Activated naive CD4-positive, alpha-beta T cell treated with anti-CD3 and anti-CD28 coated beads, Interleukin-2, amount 50 U/mL, for 16 hours (primary cell): ENCODE measurements at regions not wholly inside any gene's neighbourhood (a gene's known extent, or its start where the extent isn't known, plus 50 kb on each side); places are given as distances from the start of the nearest gene placed in this dataset.
"Not testable (repeated sequence)": the region's sequence is repeated elsewhere in the genome, so short reads cannot be mapped to it uniquely, and the experiment has no call there.

Source experiments
- DNase-seq: peaks from one replicate; pipeline ENCODE4 v3.0.0-alpha.2; 2020

DNA sequence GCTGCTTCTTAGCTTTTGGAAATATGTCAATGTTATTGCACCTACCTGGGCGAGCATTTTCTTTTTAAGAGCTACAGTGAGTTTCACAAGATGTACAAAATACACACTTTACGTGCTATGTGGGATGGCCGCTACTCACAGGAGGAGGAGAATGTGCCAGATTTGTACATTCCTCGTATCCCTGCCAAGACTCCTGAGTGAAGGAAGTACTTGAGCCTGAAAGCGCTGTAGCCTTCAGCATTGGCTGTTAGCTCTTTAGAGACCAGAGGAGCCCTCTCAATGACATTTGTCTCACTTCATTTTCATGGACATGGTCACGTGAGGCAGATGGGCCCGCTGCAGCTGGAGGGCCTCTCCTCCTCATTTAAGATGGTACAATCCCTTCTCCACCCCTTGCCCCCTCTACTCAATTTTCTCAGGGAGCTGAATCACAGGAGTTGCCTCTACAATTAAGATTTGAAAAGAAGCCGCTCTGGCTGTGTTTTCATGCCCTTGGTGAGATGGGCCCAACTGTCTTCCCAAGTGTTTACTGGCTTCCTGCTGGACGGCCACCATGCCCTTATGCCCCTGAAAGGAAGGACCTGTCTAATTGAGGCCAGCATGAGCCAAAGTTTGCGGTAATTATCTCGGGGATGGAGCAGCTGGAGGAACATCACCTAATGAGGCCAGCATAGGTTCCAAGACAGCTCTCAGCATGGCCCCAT is 442.6 kb downstream of the PRDM2 start:
- DNase-seq: no peak

DNA sequence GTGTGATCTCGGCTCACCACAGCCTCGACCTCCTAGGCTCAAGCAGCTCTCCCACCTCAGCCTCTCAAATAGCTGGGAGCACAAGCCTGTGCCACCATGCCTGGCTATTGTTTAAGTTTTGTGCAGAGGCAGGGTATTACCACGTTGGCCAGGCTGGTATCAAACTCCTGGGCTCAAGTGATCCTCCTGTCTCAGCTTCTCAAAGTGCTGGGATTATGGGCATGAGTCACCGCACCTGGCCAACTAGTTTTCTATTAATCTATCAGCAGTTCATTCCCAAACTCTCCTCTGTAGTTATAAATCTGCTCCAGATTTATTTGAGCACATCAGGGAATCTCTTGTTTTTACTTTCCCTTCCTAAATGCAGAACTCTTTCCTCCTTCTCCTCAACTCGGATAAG is 443.8 kb downstream of the PRDM2 start:
- no peak for DNase-seq

DNA sequence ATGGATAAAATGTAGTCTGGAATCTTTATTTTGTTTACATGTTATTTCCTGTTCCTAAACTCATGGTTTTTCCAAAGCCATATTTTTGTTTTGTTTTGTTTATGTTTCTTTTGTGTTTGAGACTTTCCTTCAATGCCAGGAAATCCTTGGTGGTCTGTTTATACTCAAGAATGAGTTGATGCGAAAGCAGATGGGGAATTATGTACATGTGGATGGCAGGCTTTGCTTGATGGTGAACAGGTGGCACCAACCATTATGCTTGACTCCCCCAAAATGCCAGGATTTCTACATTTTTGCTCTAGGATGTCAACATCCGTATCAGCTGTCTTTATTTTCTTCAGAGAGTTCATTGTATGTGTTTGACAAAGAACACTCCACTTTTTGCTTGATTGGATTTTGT is 448.5 kb downstream of the PRDM2 start:
- no peak for DNase-seq

- no peak for DNase-seq
Observed at GRCh38 chr1:14149431-14149830, 449.1 kb upstream of the KAZN start.

DNA sequence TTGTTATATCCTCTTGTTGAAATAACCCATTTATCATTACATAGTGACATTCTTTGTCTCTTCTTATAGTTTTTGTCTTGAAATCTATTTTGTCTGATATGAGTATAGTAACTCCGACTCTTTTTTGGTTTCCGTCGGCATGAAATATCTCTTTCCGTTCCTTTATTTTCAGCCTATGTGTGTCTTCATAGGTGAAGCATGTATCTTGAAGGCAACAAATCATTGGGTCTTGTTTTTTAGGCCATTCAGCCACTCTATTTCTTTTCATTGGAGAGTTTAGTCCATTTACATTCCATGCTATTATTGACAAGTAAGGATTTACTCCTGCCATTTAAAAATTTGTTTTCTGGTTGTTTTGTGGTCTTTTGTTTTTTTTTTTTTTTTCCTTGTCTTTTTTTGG is 441.9 kb upstream of the KAZN start:
- no peak for DNase-seq

DNA sequence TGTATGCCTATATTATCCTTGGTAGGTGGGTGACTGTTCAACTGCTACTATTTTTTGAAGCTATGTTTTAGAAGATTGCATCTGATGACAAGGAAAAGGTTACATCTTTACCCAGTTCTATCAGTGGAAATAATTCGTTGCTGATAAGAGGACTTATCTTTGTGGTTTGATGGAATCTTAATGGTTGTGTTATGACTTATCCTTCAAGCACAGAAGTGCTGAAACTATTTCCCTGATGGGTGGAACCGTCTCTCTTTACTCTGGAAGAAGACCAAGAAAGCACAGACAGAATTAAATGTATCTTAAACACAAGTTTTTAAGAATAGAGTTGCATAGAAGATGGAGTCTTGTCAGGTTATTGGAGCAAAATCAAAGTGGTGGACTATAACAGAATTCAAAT is 437.7 kb upstream of the KAZN start:
- DNase-seq: no peak

- no peak for DNase-seq
Observed at GRCh38 chr1:14163246-14163645, 435.2 kb upstream of the KAZN start.

GRCh38 chr1:14165371-14165801 is 433.1 kb upstream of the KAZN start:
- no peak for DNase-seq

DNA sequence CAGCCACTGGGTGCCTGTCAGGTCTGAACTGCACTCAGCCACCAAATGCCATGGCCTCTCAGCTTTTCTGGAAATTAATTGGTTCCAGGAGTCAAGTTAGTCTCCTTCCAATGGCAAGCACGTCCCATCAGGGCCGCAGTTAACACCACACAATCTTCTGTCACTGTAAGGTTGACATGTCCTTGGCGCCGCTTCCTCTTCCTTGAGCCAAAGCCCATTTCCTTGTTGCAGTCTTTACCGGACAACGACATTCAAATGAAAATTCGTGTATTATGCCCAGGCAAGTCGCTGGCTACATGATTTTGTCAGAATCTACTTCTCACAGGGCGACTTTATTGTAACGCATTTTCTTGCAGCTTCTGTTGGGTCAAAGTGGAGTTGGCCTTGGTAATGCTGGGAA is 430.6 kb upstream of the KAZN start:
- no peak for DNase-seq

DNA sequence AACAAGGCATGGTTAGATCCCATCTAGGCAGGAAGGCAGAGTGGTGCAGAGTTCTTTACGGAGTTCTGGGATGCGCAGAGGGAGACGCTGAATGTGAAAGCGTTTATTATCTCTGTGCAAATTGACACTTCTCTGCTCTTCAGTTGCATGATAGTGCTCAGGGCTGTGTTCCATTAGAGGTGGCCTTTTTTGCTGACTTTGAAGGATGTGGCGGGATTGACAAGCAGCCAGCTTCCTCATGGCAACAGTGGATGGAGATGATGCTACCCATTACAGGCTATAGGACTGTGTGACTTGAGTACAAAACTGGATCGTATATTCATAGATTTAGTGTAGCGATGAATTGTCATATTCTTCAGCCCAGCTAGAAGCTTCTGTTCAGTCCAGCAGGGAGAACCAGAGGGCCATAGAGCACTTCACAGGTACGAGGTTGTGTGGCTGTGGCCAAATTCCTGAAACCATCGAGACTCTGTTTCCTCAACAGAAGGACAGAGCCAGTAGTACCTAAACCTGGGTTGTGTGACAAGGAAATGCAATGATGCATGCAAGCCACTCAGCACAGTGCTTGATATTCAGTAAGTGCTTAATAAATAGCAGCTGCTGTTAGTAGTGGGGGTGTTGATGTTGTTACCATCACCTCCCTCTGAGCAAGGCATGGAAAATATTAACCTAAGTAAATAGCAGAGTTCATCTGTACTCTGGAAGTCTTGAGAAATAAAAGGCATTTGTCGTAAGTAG is 430.0 kb upstream of the KAZN start:
- DNase-seq: no peak

DNA sequence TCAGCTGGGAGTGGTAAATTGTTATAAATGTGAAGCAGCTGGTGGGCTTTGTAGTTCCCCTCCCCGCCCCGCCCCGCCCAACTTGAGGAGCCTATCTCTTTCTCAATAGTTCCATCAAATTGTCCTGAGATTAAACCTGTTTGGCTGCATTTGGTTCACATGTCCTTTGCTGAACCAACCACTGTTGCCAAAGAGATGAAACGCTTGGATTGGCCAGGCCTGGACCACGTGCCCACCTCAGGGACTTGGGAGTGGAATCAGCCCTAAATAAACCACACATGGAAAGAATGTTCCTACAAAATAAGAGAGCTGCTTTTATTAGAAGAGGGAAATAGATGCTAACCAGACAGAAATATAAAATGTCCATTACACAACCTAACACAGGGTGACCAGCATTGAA is 424.9 kb upstream of the KAZN start:
- DNase-seq: no peak

- not testable (repeated sequence) for DNase-seq
Observed at GRCh38 chr1:14177866-14178265, 420.6 kb upstream of the KAZN start.

- DNase-seq: no peak
Observed at GRCh38 chr1:14180738-14181137, 417.7 kb upstream of the KAZN start.

- DNase-seq: no peak
Observed at GRCh38 chr1:14181191-14181795, 417.2 kb upstream of the KAZN start.

DNA sequence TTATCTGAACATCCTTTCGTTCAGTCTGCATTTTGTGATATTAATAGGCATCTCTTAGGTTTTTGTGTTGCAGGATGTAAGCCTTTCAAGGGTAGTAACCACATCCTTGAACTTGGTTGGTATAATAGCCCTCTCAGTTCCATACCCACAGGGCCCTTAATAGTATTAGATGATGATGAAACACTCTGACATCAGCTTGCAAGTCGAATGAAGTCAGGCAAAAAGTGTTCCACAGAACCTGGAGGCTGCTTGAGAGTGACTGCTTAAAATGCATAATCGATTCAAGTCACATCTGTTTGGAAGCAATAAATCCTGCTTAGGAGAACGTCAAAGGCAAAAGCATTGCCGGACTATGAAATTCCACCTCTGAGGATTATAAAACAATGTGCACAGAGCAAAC is 415.6 kb upstream of the KAZN start:
- DNase-seq: no peak

DNA sequence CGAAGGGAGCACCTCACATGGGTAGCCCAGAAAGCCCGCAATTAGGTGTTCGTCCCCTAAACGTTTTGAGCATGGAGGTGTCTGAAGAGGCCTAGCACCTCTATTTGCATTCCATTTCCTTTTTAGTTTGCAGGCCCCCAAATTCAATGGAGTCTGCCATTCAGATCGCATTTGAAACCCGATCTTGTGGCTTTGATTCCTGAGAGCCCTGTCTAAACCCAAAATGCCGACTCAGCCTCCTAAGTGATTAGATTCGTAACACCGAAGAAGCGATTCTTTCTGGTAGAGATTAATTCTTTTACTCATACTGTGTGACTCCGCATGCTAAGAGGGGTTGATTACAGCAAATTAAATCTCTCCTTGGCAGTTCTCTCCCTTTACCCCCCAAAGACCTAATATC is 415.2 kb upstream of the KAZN start:
- no peak for DNase-seq

DNA sequence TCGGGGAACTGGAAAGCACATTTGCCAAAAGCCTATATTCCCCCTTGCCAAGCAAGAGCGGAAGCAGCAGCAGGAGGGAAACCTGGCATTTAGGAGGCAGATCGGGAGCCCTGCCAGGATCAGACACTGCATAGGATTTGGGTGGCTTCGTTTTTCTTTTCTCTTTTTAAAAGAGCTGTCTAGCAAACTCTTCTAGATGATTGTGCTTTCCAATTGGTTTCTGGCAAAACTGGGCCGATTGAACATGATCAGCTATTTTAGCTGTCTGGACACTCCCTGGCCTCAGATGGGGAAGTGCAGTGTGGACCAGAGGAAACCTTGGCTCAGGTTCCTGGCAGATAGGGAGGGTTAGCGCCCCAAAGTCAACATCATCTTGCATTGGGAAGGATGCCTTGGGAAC is 414.0 kb upstream of the KAZN start:
- DNase-seq: no peak

- no peak for DNase-seq
Observed at GRCh38 chr1:14189381-14189780, 409.1 kb upstream of the KAZN start.

DNA sequence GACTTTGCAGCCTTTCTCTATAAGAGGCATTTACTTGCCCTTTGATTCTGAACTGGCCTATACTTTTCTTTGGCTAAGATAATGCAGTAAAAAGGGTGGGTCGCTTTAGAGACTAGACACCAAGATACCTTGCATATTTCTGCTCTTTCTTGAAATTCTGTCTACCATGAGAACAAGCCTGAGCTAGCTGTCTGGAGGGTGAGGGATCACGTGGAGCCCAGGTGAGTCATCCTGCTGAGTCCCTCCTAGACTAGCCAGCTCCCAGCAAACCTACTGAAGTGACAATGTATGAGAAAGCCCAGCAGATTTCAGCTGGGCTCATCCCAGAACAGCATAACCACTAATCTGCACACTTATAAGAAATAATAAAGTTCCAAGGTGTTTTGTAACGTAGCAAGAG is 408.0 kb upstream of the KAZN start:
- DNase-seq: no peak

- DNase-seq: no peak
Observed at GRCh38 chr1:14194511-14194910, 404.0 kb upstream of the KAZN start.

GRCh38 chr1:14205066-14205465 is 393.4 kb upstream of the KAZN start:
- DNase-seq: no peak

DNA sequence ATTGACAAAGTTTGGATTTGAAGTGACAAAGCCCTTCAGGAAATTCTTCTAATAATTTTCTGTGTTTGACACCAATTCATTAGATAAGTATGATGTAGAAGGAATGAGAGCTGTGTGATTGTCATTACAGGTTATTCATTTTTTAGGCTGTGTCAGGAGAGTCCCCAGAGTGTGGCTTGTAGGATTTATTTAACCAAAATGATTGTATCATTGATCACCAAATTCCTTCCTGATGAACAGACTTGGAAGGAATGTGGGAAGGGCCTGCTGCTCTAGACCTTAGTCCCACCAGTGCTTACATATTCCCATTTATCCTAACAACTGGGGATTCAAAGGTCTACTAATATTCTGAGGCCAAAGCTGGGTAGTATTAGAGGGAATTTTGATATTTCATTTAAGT is 383.3 kb upstream of the KAZN start:
- no peak for DNase-seq

DNA sequence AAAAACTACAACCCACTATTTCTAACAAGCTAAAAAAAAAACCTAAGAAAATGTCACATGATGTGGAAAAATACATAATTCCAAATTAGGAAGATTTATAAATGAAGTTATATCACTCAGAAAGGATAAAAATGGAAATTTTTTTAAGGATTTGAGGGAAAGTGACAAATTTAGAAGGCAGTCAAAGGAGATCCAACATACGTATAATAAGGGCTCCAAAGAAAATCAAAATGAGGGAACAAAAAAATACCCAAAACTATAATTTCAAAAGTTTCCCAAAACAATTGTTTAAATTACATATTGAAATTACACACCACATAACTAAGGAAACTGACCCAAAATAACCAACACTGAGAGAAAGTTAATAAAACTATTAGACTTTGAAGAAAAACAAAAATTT is 381.1 kb upstream of the KAZN start:
- DNase-seq: no peak

DNA sequence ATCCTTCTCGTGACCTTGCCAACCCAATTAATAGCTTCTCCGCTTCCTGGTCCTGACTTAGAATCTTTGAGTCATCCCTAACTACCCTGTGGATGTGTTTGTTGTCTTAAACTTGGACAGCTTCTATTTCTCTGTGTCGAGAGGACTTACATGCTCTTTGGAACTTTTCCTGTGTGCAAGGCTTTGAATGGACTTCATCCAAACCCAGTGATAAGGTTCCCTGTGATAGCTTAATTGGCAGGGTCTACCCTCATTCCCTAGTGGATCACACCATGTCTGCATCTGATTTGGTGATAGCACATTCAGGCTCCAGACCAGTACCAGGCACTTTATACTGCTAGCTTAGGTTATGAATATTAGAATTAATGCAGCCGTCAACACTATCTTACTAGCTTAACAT is 378.2 kb upstream of the KAZN start:
- DNase-seq: no peak
